ENCODE measurements at regions not wholly inside any gene's neighbourhood (a gene's known extent, or its start where the extent isn't known, plus 50 kb on each side); places are given as distances from the start of the nearest gene placed in this dataset.

- TF ChIP-seq POLR2AphosphoS5 (IDR thresholded peaks at IDR 0.05; ENCODE audit: insufficient read depth in 1 of 2, low read depth in 1 of 2) = no peak
- TF ChIP-seq CTCF (IDR thresholded peaks at IDR 0.05) = no peak
- TF ChIP-seq POLR2A (IDR thresholded peaks at IDR 0.05) = no peak
- Histone ChIP-seq H3K4me1 (no peaks in the 10 kb centered on the region), H3K9me3 (no peaks in the 10 kb centered on the region), H3K36me3 (no peaks in the 10 kb centered on the region), H3K27ac (no peak overlapping the region), H3K27me3 (no peaks in the 10 kb centered on the region), H3K4me3 (no peak overlapping the region)
- intact Hi-C loops (cut with DNase I) = no loop called here
- no peak for DNase-seq (ENCODE audit: extremely low spot score in 2 of 2)
Measured at GRCh38 chr2:186195696-186196095, 290.4 kb upstream of the ZC3H15 start.

GRCh38 chr2:186197955-186198354 is 288.1 kb upstream of the ZC3H15 start:
- H3K27me3 ChIP-seq = no peaks in the 10 kb centered on the region
- no peak overlapping the region for H3K4me3 ChIP-seq
- H3K27ac ChIP-seq = no peak overlapping the region

GRCh38 chr2:186199029-186199428 is 287.0 kb upstream of the ZC3H15 start:
- Histone ChIP-seq H3K4me1 (no peaks in the 10 kb centered on the region), H3K27ac (no peak overlapping the region), H3K36me3 (no peaks in the 10 kb centered on the region), H3K4me3 (no peak overlapping the region), H3K27me3 (no peaks in the 10 kb centered on the region), H3K9me3 (no peaks in the 10 kb centered on the region)
- intact Hi-C loops (cut with DNase I) = no loop called here
- no peak for TF ChIP-seq POLR2A (IDR thresholded peaks at IDR 0.05)
- TF ChIP-seq POLR2AphosphoS5 (IDR thresholded peaks at IDR 0.05; ENCODE audit: insufficient read depth in 1 of 2, low read depth in 1 of 2) = no peak
- TF ChIP-seq CTCF (IDR thresholded peaks at IDR 0.05) = no peak
- no peak for DNase-seq (ENCODE audit: extremely low spot score in 2 of 2)

More at GRCh38 chr2:186197955-186198354, 288.1 kb upstream of the ZC3H15 start:
- intact Hi-C loops (cut with DNase I) = no loop called here
- Histone ChIP-seq H3K9me3 (no peaks in the 10 kb centered on the region), H3K4me1 (no peaks in the 10 kb centered on the region), H3K36me3 (no peaks in the 10 kb centered on the region)
- TF ChIP-seq CTCF (IDR thresholded peaks at IDR 0.05) (no peak), POLR2A (IDR thresholded peaks at IDR 0.05) (no peak)
- DNase-seq (ENCODE audit: extremely low spot score in 2 of 2) = no peak

GRCh38 chr2:186201371-186201770 is 284.7 kb upstream of the ZC3H15 start:
- no peaks in the 10 kb centered on the region for H3K9me3 ChIP-seq
- TF ChIP-seq POLR2A (IDR thresholded peaks at IDR 0.05) = no peak
- no peak for TF ChIP-seq POLR2AphosphoS5 (IDR thresholded peaks at IDR 0.05; ENCODE audit: insufficient read depth in 1 of 2, low read depth in 1 of 2)
- TF ChIP-seq CTCF (IDR thresholded peaks at IDR 0.05) = no peak
- intact Hi-C loops (cut with DNase I) = no loop called here
- H3K27me3 ChIP-seq = no peaks in the 10 kb centered on the region
- H3K36me3 ChIP-seq = no peaks in the 10 kb centered on the region
- no peak for DNase-seq (ENCODE audit: extremely low spot score in 2 of 2)
- no peak overlapping the region for H3K4me3 ChIP-seq
- H3K4me1 ChIP-seq = no peaks in the 10 kb centered on the region
- H3K27ac ChIP-seq = no peak overlapping the region

GRCh38 chr2:186205254-186205911 is 280.7 kb upstream of the ZC3H15 start:
- no peak for DNase-seq (ENCODE audit: extremely low spot score in 2 of 2)
- Histone ChIP-seq H3K4me3 (no peak overlapping the region), H3K27me3 (no peaks in the 10 kb centered on the region), H3K27ac (no peak overlapping the region), H3K36me3 (no peaks in the 10 kb centered on the region), H3K4me1 (no peaks in the 10 kb centered on the region), H3K9me3 (no peaks in the 10 kb centered on the region)
- intact Hi-C loops (cut with DNase I) = no loop called here
- TF ChIP-seq CTCF (IDR thresholded peaks at IDR 0.05) (no peak), POLR2A (IDR thresholded peaks at IDR 0.05) (no peak), POLR2AphosphoS5 (IDR thresholded peaks at IDR 0.05; ENCODE audit: insufficient read depth in 1 of 2, low read depth in 1 of 2) (no peak)

Measured in vagina (tissue), 2 donors.